SK-N-SH treated with all-trans-retinoic acid at 6 μM for 48 hours (cell line): ENCODE measurements at regions not wholly inside any gene's neighbourhood (a gene's known extent, or its start where the extent isn't known, plus 50 kb on each side); places are given as distances from the start of the nearest gene placed in this dataset.

Source experiments
- CREB5 ChIP-seq: fragments of 250-450 bp; sonication (Bioruptor Pico); IDR thresholded peaks from 2 replicates; pipeline ENCODE4 v1.5.1; 2020; ENCODE audit warnings: low read depth, mild to moderate bottlenecking, moderate library complexity
- PATZ1 ChIP-seq: fragments of 250-450 bp; sonication (Bioruptor Pico); IDR thresholded peaks from 2 replicates; pipeline ENCODE4 v1.8.0; 2020; ENCODE audit warnings: mild to moderate bottlenecking, moderate library complexity, borderline replicate concordance
- RARB ChIP-seq: fragments of 250-450 bp; sonication (Bioruptor Pico); IDR thresholded peaks from 2 replicates; pipeline ENCODE4 v1.8.0; 2021; ENCODE audit warnings: mild to moderate bottlenecking, moderate library complexity
- ZFP3 ChIP-seq: fragments of 250-450 bp; sonication (Bioruptor Pico); IDR thresholded peaks from 2 replicates; pipeline ENCODE4 v1.5.0; 2020; ENCODE audit warnings: mild to moderate bottlenecking, moderate library complexity
- ZNF8 ChIP-seq: fragments of 450-650 bp; formaldehyde crosslinking; IDR thresholded peaks from 2 replicates; pipeline ENCODE4 v1.5.0; 2020; ENCODE audit warnings: mild to moderate bottlenecking, moderate library complexity

- TF ChIP-seq RARB (CRISPR knock-in tag), result no peak
- TF ChIP-seq ZFP3 (CRISPR knock-in tag), result no peak
- no peak for TF ChIP-seq PATZ1
- TF ChIP-seq ZNF8, result no peak
- no peak for TF ChIP-seq CREB5 (CRISPR knock-in tag)
Measured at GRCh38 chr10:52997007-52997406, 224.4 kb upstream of the MBL2 start.
